Mesenchymal stem cell (in vitro differentiated cells and primary cell): ENCODE measurements at regions not wholly inside any gene's neighbourhood (a gene's known extent, or its start where the extent isn't known, plus 50 kb on each side); places are given as distances from the start of the nearest gene placed in this dataset.

Source experiments
- DNase-seq: peaks from one replicate; pipeline ENCODE4 v3.0.0-alpha.2; 2013
- H2AFZ ChIP-seq: one replicate; pipeline ENCODE4 v1.6.1; 2013; ENCODE audit warnings: low read depth, mild to moderate bottlenecking, control low read depth, inconsistent platforms, low read length, moderate library complexity
- H2AK5ac ChIP-seq: 2 replicates; pipeline ENCODE4 v1.6.1; 2013; ENCODE audit warnings: low read length, moderate library complexity, mild to moderate bottlenecking, inconsistent platforms; ENCODE audit not compliant: severe bottlenecking
- H2BK120ac ChIP-seq: one replicate; pipeline ENCODE4 v1.6.1; 2013; ENCODE audit warnings: low read depth, mild to moderate bottlenecking, inconsistent platforms, low read length, moderate library complexity
- H2BK12ac ChIP-seq, 2 experiments: one replicate each; pipeline ENCODE4 v1.6.1; 2013; ENCODE audit warnings: inconsistent platforms in 2 of 2, low read length in 2 of 2, mild to moderate bottlenecking in 2 of 2, moderate library complexity in 2 of 2, control low read depth in 1 of 2
- H2BK15ac ChIP-seq: one replicate; pipeline ENCODE4 v1.6.1; 2013; ENCODE audit warnings: mild to moderate bottlenecking, low read depth, inconsistent platforms; ENCODE audit not compliant: poor library complexity, severe bottlenecking
- H2BK5ac ChIP-seq: 2 replicates; pipeline ENCODE4 v1.6.1; 2013; ENCODE audit warnings: low read depth, mild to moderate bottlenecking, low read length, control low read depth, inconsistent platforms; ENCODE audit not compliant: poor library complexity, severe bottlenecking
- H3K14ac ChIP-seq, 2 experiments: one replicate each; pipeline ENCODE4 v1.6.1; 2013; ENCODE audit warnings: inconsistent platforms in 2 of 2, low read length in 2 of 2, control low read depth in 1 of 2, mild to moderate bottlenecking in 1 of 2, moderate library complexity in 1 of 2
- H3K18ac ChIP-seq, 2 experiments: one replicate each; pipeline ENCODE4 v1.6.1; 2013; ENCODE audit warnings: inconsistent platforms in 2 of 2, low read length in 2 of 2, control low read depth in 1 of 2, low read depth in 1 of 2, mild to moderate bottlenecking in 1 of 2
- H3K23ac ChIP-seq, 2 experiments: one replicate each; pipeline ENCODE4 v1.6.1; 2013; ENCODE audit warnings: inconsistent platforms in 2 of 2, low read length in 2 of 2, mild to moderate bottlenecking in 2 of 2, moderate library complexity in 2 of 2, control low read depth in 1 of 2
- H3K27ac ChIP-seq: 2 replicates; pipeline ENCODE4 v1.5.1; 2013; ENCODE audit warnings: mild to moderate bottlenecking, moderate library complexity, low read length, control low read depth, inconsistent platforms; ENCODE audit not compliant: poor library complexity, severe bottlenecking
- H3K27me3 ChIP-seq, 2 experiments: 2 replicates each; pipeline versions ENCODE4 v1.6.1 to v1.7.0; 2013; ENCODE audit warnings: low read length in 2 of 2, mild to moderate bottlenecking in 2 of 2, moderate library complexity in 2 of 2, control low read depth in 1 of 2, inconsistent platforms in 1 of 2; ENCODE audit not compliant: control insufficient read depth in 1 of 2, insufficient read depth in 1 of 2
- H3K36me3 ChIP-seq, 2 experiments: 2 replicates each; pipeline versions ENCODE4 v1.6.1 to v1.7.0; 2013; ENCODE audit warnings: low read length in 2 of 2, control low read depth in 1 of 2, inconsistent platforms in 1 of 2, low read depth in 1 of 2, mild to moderate bottlenecking in 1 of 2; ENCODE audit not compliant: insufficient read depth in 2 of 2, control insufficient read depth in 1 of 2
- H3K4ac ChIP-seq, 2 experiments: one replicate each; pipeline ENCODE4 v1.6.1; 2013; ENCODE audit warnings: inconsistent platforms in 2 of 2, low read length in 2 of 2, mild to moderate bottlenecking in 2 of 2, moderate library complexity in 2 of 2, control low read depth in 1 of 2, low read depth in 1 of 2
- H3K4me1 ChIP-seq: 2 replicates; pipeline ENCODE4 v1.6.1; 2013; ENCODE audit warnings: low read depth, low read length, control low read depth; ENCODE audit not compliant: control insufficient read depth, insufficient read depth
- H3K4me2 ChIP-seq: 2 replicates; pipeline ENCODE4 v1.6.1; 2013; ENCODE audit warnings: low read length, mild to moderate bottlenecking, inconsistent platforms; ENCODE audit not compliant: poor library complexity, severe bottlenecking
- H3K4me3 ChIP-seq, 2 experiments: 2 replicates each; pipeline versions ENCODE4 v1.5.1 to v1.7.0; 2013; ENCODE audit warnings: low read length in 2 of 2, mild to moderate bottlenecking in 2 of 2, control low read depth in 1 of 2, low read depth in 1 of 2; ENCODE audit not compliant: insufficient read depth in 1 of 2
- H3K79me1 ChIP-seq: replicated peaks from 2 replicates; pipeline ENCODE4 v1.6.1; 2013; ENCODE audit warnings: mild to moderate bottlenecking, control low read depth, low read length, inconsistent platforms; ENCODE audit not compliant: poor library complexity, severe bottlenecking
- H3K9ac ChIP-seq: 2 replicates; pipeline ENCODE4 v1.7.0; 2013; ENCODE audit warnings: mild to moderate bottlenecking, low read length, moderate library complexity
- H3K9me3 ChIP-seq: 2 replicates; pipeline ENCODE4 v1.7.0; 2013; ENCODE audit warnings: mild to moderate bottlenecking, low read length; ENCODE audit not compliant: control insufficient read depth
- H4K8ac ChIP-seq: one replicate; pipeline ENCODE4 v1.6.1; 2013; ENCODE audit warnings: inconsistent platforms, mild to moderate bottlenecking, low read length, moderate library complexity
- H4K91ac ChIP-seq: one replicate; pipeline ENCODE4 v1.6.1; 2013; ENCODE audit warnings: mild to moderate bottlenecking, low read length, inconsistent platforms
- WGBS: methylation state at CpG from one replicate; pipeline ENCODE4 v1.1.7; 2013; ENCODE audit warnings: mixed read lengths; 5-methylcytosine and 5-hydroxymethylcytosine counted together

DNA sequence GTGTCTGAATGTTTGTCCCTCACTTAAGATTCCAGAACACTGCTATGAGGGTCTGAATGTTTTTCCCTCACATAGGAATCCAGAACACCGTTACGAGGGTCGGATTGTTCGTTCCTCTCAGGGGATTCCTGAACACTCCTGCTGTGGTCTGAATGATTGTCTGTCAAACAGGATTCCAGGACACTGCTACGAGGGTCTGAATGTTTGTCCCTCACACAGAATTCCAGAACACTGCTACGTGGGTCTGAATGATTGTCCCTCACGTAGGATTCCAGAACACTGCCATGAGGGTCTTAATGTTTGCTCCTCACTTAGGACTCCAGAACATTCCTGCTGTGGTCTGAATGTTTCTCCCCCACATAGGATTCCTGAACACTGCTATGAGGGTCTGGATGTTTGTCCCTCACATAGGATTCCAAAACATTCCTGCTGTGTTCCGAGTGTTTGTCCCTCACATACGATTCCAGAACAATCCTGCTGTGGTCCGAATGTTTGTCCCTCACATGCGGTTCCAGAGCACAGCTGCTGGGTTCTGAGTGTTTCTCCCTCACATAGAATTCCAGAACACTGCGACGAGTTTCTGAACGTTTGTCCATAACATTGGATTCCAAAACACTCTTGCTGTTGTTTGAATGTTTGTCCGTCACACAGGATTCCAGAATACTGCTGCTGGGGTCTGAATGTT lies 199.5 kb downstream of the FOXD4L6 start:
- no peak overlapping the region for H2AK5ac ChIP-seq
- no peaks in the 10 kb centered on the region for H3K79me1 ChIP-seq
- no peaks in the 10 kb centered on the region for H3K4me1 ChIP-seq
- no peak overlapping the region for H3K4me2 ChIP-seq
- H3K14ac ChIP-seq = no peak overlapping the region
- no peaks in the 10 kb centered on the region for H3K36me3 ChIP-seq
- H2BK15ac ChIP-seq = no peak overlapping the region
- no peak overlapping the region for H2BK12ac ChIP-seq
- no peak overlapping the region for H3K4me3 ChIP-seq
- no peak overlapping the region for H3K27ac ChIP-seq
- no peak overlapping the region for H4K91ac ChIP-seq
- H3K9me3 ChIP-seq = peaks cover 76% of the 10 kb centered on the region
- no peak overlapping the region for H3K23ac ChIP-seq
- no peak overlapping the region for H3K4ac ChIP-seq
- H2BK5ac ChIP-seq = no peak overlapping the region
- no peak overlapping the region for H3K18ac ChIP-seq
- no peak overlapping the region for H2BK120ac ChIP-seq
- H3K27me3 ChIP-seq = peaks cover 0 to 66% of the 10 kb centered on the region in 2 experiments
- no peak overlapping the region for H4K8ac ChIP-seq
- 64% methylated on average over 15 of the region's 15 CpGs for WGBS
- no peak for DNase-seq
- no peak overlapping the region for H2AFZ ChIP-seq
- no peak overlapping the region for H3K9ac ChIP-seq

- no peak overlapping the region for H2BK12ac ChIP-seq
- peaks cover 76% of the 10 kb centered on the region for H3K9me3 ChIP-seq
- no peak overlapping the region for H4K91ac ChIP-seq
- H3K14ac ChIP-seq = no peak overlapping the region
- H3K4ac ChIP-seq = no peak overlapping the region
- H3K4me3 ChIP-seq = no peak overlapping the region
- H2AK5ac ChIP-seq = no peak overlapping the region
- H3K4me1 ChIP-seq = no peaks in the 10 kb centered on the region
- H2BK120ac ChIP-seq = no peak overlapping the region
- WGBS = 62% methylated on average over 11 of the region's 11 CpGs
- no peak overlapping the region for H2AFZ ChIP-seq
- H4K8ac ChIP-seq = no peak overlapping the region
- no peak overlapping the region for H3K4me2 ChIP-seq
- H3K79me1 ChIP-seq = no peaks in the 10 kb centered on the region
- H3K18ac ChIP-seq = no peak overlapping the region
- no peak for DNase-seq
- H3K23ac ChIP-seq = no peak overlapping the region
- H3K9ac ChIP-seq = no peak overlapping the region
- no peak overlapping the region for H3K27ac ChIP-seq
- no peak overlapping the region for H2BK15ac ChIP-seq
- no peak overlapping the region for H2BK5ac ChIP-seq
- no peaks in the 10 kb centered on the region for H3K36me3 ChIP-seq
- H3K27me3 ChIP-seq = peaks cover 0 to 75% of the 10 kb centered on the region in 2 experiments
These were observed 200.4 kb downstream of the FOXD4L6 start for GRCh38 chr9:40927851-40928802.

DNA sequence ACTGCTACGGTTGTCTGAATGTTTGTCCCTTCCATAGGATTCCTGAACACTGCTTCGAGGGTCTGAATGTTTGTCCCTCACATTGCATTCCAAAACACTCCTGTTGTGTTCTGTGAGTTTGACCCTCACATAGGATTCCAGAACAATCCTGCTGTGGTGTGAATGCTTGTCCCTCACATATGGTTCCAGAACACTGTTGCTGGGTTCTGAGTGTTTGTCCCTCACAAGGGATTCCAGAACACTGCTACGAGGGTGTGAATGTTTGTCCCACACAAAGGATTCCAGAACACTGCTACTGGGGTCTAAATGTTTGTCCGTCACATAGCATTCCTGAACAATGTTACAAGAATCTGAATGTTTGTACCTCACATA lies 201.2 kb downstream of the FOXD4L6 start:
- Histone ChIP-seq H4K8ac (no peak overlapping the region), H2AFZ (no peak overlapping the region), H3K36me3 (no peaks in the 10 kb centered on the region), H3K4me1 (no peaks in the 10 kb centered on the region), H3K4me2 (no peak overlapping the region), H2BK120ac (no peak overlapping the region), H3K18ac (no peak overlapping the region), H3K4me3 (no peak overlapping the region), H3K23ac (no peak overlapping the region), H3K9me3 (peaks cover 74% of the 10 kb centered on the region), H4K91ac (no peak overlapping the region), H3K79me1 (no peaks in the 10 kb centered on the region), H3K14ac (no peak overlapping the region), H2BK12ac (no peak overlapping the region), H3K9ac (no peak overlapping the region), H2BK15ac (no peak overlapping the region), H2BK5ac (no peak overlapping the region), H3K27ac (no peak overlapping the region), H3K4ac (no peak overlapping the region), H2AK5ac (no peak overlapping the region), H3K27me3 (peaks cover 0 to 81% of the 10 kb centered on the region in 2 experiments)
- DNase-seq = no peak
- 48% methylated on average over 4 of the region's 4 CpGs for WGBS
